GM23248 (cell line): ENCODE measurements at regions not wholly inside any gene's neighbourhood (a gene's known extent, or its start where the extent isn't known, plus 50 kb on each side); places are given as distances from the start of the nearest gene placed in this dataset.

ENCODE experiments used
- DNase-seq: peaks from one replicate; pipeline ENCODE4 v3.0.0-alpha.2; 2015
- H2AFZ ChIP-seq: fragments of 200-600 bp; sonication (generic); 2 replicates; pipeline ENCODE4 v1.6.1; 2016; ENCODE audit warnings: antibody characterized with exemption
- H3F3A ChIP-seq: fragments of 200-600 bp; sonication (generic); 2 replicates; pipeline ENCODE4 v1.6.1; 2016; ENCODE audit warnings: mild to moderate bottlenecking, antibody characterized with exemption, mixed run types; ENCODE audit not compliant: insufficient read depth
- H3K27ac ChIP-seq: fragments of 200-600 bp; sonication (generic); 2 replicates; pipeline ENCODE4 v1.5.1; 2016; ENCODE audit warnings: mild to moderate bottlenecking
- H3K27me3 ChIP-seq: fragments of 200-600 bp; sonication (generic); replicated peaks from 2 replicates; pipeline ENCODE4 v1.6.1; 2016; ENCODE audit warnings: mild to moderate bottlenecking; ENCODE audit not compliant: insufficient read depth
- H3K36me3 ChIP-seq: fragments of 200-600 bp; sonication (generic); 2 replicates; pipeline ENCODE4 v1.6.1; 2016; ENCODE audit warnings: low read depth, mild to moderate bottlenecking
- H3K4me1 ChIP-seq: fragments of 200-600 bp; sonication (generic); 2 replicates; pipeline ENCODE4 v1.6.1; 2016; ENCODE audit warnings: mild to moderate bottlenecking; ENCODE audit not compliant: insufficient read depth
- H3K4me2 ChIP-seq: fragments of 200-600 bp; sonication (generic); one replicate; pipeline ENCODE4 v1.6.1; 2016; ENCODE audit warnings: mild to moderate bottlenecking; ENCODE audit not compliant: unreplicated experiment
- H3K4me3 ChIP-seq: fragments of 200-600 bp; sonication (generic); 2 replicates; pipeline ENCODE4 v1.5.1; 2016; ENCODE audit warnings: mild to moderate bottlenecking
- H3K79me2 ChIP-seq: fragments of 200-600 bp; sonication (generic); 2 replicates; pipeline ENCODE4 v1.6.1; 2016; ENCODE audit warnings: mild to moderate bottlenecking; ENCODE audit not compliant: insufficient read depth
- H3K9ac ChIP-seq: fragments of 200-600 bp; sonication (generic); 2 replicates; pipeline ENCODE4 v1.6.1; 2016; ENCODE audit warnings: mild to moderate bottlenecking
- H3K9me2 ChIP-seq: fragments of 200-600 bp; sonication (generic); 2 replicates; pipeline ENCODE4 v1.6.1; 2016; ENCODE audit warnings: mixed run types, mild to moderate bottlenecking, moderate library complexity; ENCODE audit not compliant: insufficient read depth
- H3K9me3 ChIP-seq: fragments of 200-600 bp; sonication (generic); one replicate; pipeline ENCODE4 v1.6.1; 2017; ENCODE audit warnings: low read depth
- H4K20me1 ChIP-seq: fragments of 200-600 bp; sonication (generic); 2 replicates; pipeline ENCODE4 v1.6.0; 2016; ENCODE audit not compliant: insufficient read depth
- EZH2 ChIP-seq: fragments of 200-600 bp; sonication (generic); IDR thresholded peaks from 2 replicates; pipeline ENCODE4 v1.6.1; 2018; ENCODE audit warnings: antibody characterized with exemption, mild to moderate bottlenecking; ENCODE audit not compliant: insufficient read depth, poor library complexity, severe bottlenecking
- EZH2phosphoT487 ChIP-seq: fragments of 200-600 bp; sonication (generic); IDR thresholded peaks from 2 replicates; pipeline ENCODE4 v1.6.1; 2018; ENCODE audit warnings: antibody characterized with exemption, moderate library complexity, mild to moderate bottlenecking, low read depth; ENCODE audit not compliant: insufficient read depth
- WGBS, 2 experiments: methylation state at CpG; one replicate each; pipeline ENCODE4 v1.1.6; 2015 to 2017; ENCODE audit warnings: low lambda C conversion rate in 2 of 2, low coverage in 1 of 2; ENCODE audit errors: missing lambda C conversion rate in 2 of 2; 5-methylcytosine and 5-hydroxymethylcytosine counted together
- in situ Hi-C: fragments of 300-500 bp; cut with MboI; formaldehyde crosslinking; loops from 2 replicates; pipeline ENCODE4 v1.15.0; 2020

DNA sequence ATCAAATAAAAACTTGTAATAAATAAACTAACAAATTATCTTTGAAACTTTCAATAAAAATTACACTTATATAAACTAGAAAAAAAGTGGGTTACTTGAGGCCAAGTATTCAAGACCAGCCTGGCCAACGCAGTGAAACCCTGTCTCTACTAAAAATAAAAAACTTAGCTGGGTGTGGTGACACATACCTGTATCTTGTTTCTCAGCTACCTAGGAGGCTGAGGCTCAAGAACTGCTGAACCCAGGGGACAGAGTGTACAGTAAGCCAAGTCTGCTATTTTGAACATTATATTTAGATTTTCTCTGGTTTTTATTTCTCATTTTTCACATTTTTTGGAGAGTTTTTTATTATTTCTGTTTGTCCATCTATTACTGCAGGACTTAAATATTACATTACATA is 1397.6 kb upstream of the B3GALT2 start:
- TF ChIP-seq EZH2phosphoT487, result no peak
- TF ChIP-seq EZH2, result no peak
- Histone ChIP-seq H4K20me1 (no peaks in the 10 kb centered on the region), H3K27me3 (no peaks in the 10 kb centered on the region), H3K36me3 (no peaks in the 10 kb centered on the region), H3K4me3 (no peak overlapping the region), H3K9me2 (no peaks in the 10 kb centered on the region), H3K79me2 (no peaks in the 10 kb centered on the region), H3K27ac (no peak overlapping the region), H3K4me1 (no peaks in the 10 kb centered on the region), H3F3A (no peaks in the 10 kb centered on the region), H3K4me2 (no peak overlapping the region), H3K9ac (no peak overlapping the region), H3K9me3 (no peaks in the 10 kb centered on the region), H2AFZ (no peak overlapping the region)
- 10% methylated on average over 1 of the region's 1 CpG for WGBS, 2 experiments
- in situ Hi-C loops, result no loop called here
- DNase-seq, result no peak

DNA sequence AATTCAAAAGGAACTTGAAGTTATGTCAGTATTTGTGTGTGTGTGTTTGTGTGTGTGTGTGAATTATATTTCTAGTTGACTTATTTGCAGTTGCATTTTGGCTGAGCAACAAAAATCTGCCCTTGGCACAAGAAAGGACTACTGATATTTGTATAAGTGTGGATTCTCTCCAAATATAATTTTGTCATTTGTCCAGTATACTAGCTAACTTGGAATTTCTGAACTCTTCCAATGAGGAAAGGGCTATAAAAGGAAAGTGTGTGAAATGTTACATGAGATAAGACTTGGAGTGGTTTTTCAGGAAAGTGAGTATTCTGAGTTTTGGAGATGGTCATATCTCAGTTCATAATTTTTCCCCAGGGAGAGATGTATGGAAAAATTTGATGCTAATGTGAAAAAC is 1384.1 kb upstream of the B3GALT2 start:
- Histone ChIP-seq H3K4me3 (no peak overlapping the region), H3K9me2 (no peaks in the 10 kb centered on the region), H3K36me3 (no peaks in the 10 kb centered on the region), H3F3A (no peaks in the 10 kb centered on the region), H3K4me1 (no peaks in the 10 kb centered on the region), H3K27ac (no peak overlapping the region), H3K9me3 (no peaks in the 10 kb centered on the region), H3K79me2 (no peaks in the 10 kb centered on the region), H2AFZ (no peak overlapping the region), H3K4me2 (no peak overlapping the region), H3K9ac (no peak overlapping the region), H3K27me3 (no peaks in the 10 kb centered on the region), H4K20me1 (no peaks in the 10 kb centered on the region)
- no peak for TF ChIP-seq EZH2
- TF ChIP-seq EZH2phosphoT487, result no peak
- in situ Hi-C loops, result no loop called here
- no peak for DNase-seq

DNA sequence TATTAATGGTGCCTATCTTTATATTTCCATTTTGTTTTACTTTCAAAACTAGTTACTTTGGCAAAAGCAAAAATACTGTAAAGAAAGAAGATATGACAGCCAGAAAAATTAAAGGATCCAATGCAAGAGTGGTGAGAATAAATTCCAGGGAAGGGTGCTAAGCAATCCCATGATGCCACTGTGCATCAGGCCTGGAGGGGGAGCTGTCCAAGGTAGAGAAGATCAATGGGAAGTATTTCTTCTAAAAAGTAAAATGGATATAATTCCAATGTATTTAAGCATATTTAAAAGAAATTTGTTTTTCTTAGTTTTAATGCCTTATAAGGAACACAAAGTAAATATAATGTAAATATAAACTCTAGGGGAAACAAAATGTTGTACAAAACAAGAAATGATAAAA is 1382.2 kb upstream of the B3GALT2 start:
- Histone ChIP-seq H3K4me1 (no peaks in the 10 kb centered on the region), H3F3A (no peaks in the 10 kb centered on the region), H3K9me2 (no peaks in the 10 kb centered on the region), H3K4me3 (no peak overlapping the region), H3K9ac (no peak overlapping the region), H4K20me1 (no peaks in the 10 kb centered on the region), H3K4me2 (no peak overlapping the region), H2AFZ (no peak overlapping the region), H3K27me3 (no peaks in the 10 kb centered on the region), H3K79me2 (no peaks in the 10 kb centered on the region), H3K27ac (no peak overlapping the region), H3K36me3 (no peaks in the 10 kb centered on the region), H3K9me3 (no peaks in the 10 kb centered on the region)
- in situ Hi-C loops, result no loop called here
- DNase-seq, result no peak
- TF ChIP-seq EZH2, result no peak
- TF ChIP-seq EZH2phosphoT487, result no peak

DNA sequence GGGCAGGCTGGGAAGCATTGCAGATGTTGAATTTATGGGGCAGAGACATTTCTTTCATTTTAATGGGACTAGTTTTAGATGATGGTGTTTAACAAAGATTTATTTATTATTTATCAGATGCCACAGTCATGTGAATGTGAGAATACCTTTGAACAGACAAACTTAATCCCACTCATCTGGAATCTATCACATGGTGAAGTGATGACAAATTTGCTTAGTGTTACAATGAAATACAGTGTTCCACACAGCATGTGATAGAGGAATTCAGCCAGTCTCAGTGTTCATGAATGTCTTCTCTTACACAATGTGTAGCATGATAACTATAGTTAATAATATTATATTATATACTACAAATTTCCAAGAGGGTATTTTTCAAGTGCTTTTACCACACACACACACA is 1361.7 kb upstream of the B3GALT2 start:
- Histone ChIP-seq H3K27me3 (no peaks in the 10 kb centered on the region), H3K9ac (no peak overlapping the region), H2AFZ (no peak overlapping the region), H4K20me1 (no peaks in the 10 kb centered on the region), H3K4me3 (no peak overlapping the region), H3K27ac (no peak overlapping the region), H3K79me2 (no peaks in the 10 kb centered on the region), H3K4me1 (no peaks in the 10 kb centered on the region), H3K9me2 (no peaks in the 10 kb centered on the region), H3K36me3 (no peaks in the 10 kb centered on the region), H3K9me3 (no peaks in the 10 kb centered on the region), H3F3A (no peaks in the 10 kb centered on the region), H3K4me2 (no peak overlapping the region)
- in situ Hi-C loops, result no loop called here
- TF ChIP-seq EZH2, result no peak
- TF ChIP-seq EZH2phosphoT487, result no peak
- no peak for DNase-seq

DNA sequence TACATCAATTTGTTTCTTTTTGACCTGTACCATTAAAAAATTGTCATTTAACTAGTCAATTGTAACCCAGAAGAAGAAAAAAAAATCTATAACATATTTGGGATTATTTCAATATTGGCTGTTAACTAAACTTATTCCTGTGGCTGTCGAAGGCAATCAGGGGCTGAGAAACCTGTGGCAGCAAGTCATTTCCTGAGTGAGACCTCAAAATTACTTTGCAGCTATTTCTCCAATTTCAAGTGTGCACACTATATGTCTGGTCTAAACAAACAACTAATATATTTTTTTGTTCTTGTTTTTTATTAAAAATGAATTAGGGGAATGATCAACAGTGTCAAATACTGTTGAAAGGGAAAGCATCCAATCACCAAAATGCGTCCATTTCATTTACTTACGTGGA is 1357.6 kb upstream of the B3GALT2 start:
- Histone ChIP-seq H3F3A (no peaks in the 10 kb centered on the region), H4K20me1 (no peaks in the 10 kb centered on the region)

More for the DNA sequence above, 1357.6 kb upstream of the B3GALT2 start:
- Histone ChIP-seq H3K27ac (no peak overlapping the region), H3K9ac (no peak overlapping the region), H3K79me2 (no peaks in the 10 kb centered on the region), H3K4me3 (no peak overlapping the region), H2AFZ (no peak overlapping the region), H3K9me3 (no peaks in the 10 kb centered on the region), H3K4me1 (no peaks in the 10 kb centered on the region), H3K4me2 (no peak overlapping the region), H3K36me3 (no peaks in the 10 kb centered on the region), H3K27me3 (no peaks in the 10 kb centered on the region), H3K9me2 (no peaks in the 10 kb centered on the region)
- in situ Hi-C loops, result no loop called here
- WGBS, 2 experiments, result 15 to 17% methylated on average over 3 of the region's 3 CpGs
- no peak for DNase-seq
- no peak for TF ChIP-seq EZH2
- no peak for TF ChIP-seq EZH2phosphoT487
